Retina (tissue), 1 donor: ENCODE measurements at regions not wholly inside any gene's neighbourhood (a gene's known extent, or its start where the extent isn't known, plus 50 kb on each side); places are given as distances from the start of the nearest gene placed in this dataset.

Source experiments
- DNase-seq: peaks from one replicate; pipeline ENCODE4 v3.0.0-alpha.2; 2016

DNA sequence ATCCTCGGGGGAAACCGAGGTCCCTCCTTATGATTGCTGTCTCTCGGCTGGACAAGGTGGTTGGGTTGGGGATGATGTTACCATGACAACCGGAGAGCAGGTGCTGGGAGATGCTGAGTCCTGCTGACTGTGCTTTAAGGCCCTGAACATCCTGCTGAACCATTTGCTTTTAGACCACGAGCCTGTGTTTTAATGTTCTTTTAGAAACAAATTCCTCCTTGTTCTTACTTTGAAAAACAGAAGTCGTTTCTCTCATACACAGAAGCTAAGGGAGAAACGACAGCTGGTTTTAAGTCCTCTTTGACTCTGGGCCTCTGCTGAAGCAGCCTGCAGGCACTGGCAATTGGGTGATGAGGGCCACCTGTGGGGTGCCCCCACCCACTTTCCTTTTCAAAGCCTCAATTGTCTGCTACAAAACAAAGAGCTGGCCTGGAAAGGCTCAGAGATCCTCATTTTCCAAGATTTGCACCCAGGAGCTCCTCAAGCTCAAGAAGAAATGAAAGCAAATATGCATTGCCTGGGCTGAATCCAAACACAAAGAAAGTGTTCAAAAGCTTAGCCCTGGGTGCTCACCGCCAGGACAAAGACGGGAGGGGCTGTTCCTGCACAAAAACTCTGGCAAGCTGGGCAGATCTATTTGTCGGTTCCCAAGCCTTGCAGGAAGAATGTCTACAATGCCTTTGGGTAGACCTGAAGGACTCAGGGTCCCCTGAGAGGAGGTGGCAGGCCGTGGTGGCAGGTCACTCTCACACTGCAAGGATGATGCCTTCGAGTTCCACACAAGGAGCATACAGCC, 90.0 kb upstream of the CLMN start:
- peak; percentile 31 for DNase-seq

DNA sequence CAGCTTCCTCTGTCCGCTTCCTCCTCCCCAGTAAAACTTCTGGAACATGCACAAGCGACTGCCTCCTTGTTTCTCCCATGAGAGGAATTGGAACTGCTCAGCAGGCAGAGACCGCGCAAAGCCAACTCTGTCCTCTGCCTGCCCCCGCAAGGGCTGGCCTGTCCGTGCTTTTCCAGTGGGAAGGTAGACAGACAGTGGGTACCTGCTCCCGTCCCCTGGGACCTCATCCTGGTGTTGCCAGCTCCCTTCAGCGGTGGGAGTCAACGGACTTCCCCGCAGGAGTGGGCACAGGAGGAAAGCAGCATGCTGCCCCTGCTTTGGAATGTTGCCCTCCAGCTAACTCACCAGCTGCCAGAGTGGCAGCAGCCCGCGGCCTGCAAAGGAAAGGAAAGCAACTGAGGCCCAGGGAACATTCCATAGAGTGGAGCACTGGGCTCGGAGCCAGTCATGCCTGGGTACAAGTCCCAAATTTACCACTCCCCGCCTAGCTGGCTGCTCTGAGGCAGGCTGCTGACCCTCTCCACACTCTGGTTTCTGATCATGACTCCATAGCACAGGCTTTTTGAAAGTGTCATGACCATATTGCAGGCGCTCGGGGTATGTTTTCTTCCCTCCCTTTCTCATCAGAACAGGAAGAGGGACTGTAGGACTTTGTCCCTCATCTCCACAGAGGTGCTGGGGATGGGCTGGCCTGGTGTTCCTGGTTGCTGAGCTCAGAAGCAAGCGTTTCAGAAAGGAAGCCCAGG, 89.2 kb upstream of the CLMN start:
- peak; percentile 32 for DNase-seq

DNA sequence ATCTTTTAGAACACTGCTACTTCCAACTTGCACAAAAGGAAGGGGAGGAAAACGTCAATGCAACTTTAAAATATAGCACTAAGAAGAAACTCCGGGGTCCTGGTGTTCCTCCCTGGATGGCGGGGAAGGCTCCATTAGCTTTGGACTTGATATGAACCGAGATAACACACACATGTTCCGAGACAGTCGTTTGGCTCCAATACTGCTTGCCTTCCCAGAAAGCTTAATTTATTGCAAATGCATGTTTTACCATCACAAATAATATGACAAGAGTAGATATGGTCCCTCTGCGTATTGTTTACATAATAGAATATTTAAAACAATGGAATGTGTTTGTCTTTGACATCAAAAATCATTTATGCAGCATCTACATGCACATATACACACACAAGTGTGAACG, 87.6 kb upstream of the CLMN start:
- no peak for DNase-seq

DNA sequence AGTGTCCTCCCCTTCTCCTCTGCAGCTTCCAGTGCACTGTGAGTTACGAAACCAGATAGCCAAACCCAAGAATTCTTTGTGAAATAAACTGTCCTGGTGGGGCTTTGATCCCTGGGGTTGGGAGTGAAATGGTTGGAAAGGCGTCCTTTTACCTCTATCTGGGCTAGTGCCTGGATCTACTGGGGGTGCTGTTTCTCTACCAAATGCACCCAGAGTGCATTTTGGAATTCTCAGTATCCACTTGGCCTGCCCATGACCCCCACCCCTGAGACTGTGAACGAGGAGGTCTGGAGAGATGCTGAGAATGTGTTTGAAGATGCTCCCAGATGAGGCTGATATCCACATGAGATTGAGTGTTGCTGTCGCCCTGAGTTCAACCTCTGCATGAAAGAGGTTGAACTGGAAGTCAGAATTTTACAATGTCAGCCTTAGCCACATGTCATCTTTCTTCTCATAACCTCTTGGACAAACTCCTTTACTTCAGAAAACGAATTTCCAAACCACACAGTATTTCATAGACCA, 87.1 kb upstream of the CLMN start:
- DNase-seq: no peak

DNA sequence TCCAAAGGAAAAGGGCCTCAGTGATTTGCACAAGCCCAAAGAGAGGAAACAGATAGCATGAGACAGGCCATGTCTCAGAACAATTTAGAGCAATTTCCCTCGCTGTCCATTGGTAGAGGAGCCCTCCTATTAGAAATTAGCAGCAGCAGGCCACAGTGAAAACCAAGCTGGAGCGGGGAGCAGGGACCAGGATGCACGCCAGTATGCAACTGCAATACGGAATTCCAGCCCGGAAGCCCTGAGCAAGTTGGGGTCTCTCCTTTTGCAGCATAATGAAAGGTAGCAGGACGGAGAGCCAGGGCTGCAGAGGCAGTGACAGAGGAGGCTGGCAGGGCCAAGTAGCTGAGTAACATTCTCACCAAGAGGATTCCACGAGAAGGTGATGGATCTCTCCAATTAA, 84.9 kb upstream of the CLMN start:
- DNase-seq: no peak

DNA sequence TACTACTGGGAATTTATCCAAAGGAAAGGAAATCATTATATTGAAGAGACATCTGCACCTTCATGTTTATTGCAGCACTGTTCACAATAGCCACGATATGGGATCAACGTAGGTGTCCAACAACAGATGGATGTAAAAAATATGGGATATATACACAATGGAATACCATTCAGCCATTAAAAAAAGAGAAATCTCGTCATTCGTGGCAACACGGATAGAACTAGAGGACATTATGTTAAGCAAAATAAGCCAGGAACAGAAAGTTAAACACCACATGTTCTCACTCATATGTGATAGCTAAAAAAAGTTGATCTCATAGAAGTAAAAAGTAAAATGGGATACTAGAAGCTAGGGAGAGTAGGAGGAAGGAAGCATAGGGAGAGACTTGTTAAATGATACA, 82.9 kb upstream of the CLMN start:
- DNase-seq: no peak

DNA sequence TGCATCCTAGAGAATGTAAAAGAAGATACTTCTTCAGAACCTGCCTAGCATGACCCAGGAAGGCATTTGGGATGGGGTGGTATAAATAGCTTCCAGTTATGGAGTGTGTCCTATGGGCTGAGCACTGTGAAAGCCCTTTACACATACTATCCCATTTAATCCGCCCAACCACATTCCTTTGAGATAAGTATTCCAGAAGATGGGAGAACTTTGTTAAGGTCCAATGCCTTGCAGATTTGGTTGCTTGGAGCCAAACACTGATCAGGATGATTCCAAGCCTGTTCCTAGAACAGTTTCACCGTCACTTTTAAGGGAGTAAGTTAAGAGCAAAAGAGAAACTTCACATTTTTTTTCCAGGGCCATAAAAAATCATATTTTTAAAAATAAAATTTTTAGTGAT, 82.5 kb upstream of the CLMN start:
- DNase-seq: no peak

DNA sequence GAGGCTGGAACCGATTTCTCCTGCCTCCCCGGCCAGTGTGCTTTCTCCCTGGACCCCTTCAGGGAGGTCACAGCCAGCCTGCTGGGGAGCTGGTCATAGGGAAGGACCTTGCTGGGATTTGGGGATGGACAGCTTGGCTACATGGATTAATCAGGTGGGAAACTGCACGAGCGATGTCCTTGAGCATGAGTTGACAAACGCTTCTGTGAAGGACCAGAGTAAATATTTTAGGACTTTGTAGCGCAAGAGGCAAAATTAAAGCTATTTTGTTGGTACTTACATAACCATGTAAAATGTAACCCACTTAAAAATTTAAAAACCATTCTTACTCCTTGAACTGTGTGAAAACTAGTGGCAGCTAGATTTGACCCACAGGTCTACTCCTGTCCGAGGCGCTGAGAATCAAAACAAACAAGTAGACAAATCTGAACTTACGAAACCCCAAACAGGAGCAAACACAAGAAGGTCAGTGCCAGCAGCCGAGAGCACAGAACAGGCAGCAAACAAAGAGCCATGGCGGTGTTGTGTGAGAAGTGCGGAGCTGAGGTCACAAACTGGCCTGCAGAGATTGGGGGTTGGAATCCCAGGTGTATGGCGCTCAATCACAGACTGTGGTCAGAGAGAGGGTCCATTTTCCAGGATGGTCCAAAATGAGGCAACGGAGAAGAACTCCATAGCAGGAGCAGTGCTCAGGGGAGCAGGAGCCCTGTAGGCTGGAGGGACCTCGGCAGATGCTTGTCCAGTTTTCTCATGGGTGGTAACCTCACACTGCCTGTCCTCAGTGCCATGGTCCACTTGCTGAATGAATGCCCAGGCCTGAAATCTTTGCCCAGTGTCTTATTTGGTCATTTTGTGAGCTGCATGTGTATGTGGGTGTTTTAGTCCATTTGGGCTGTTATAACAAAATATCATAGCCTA, 79.2 kb upstream of the CLMN start:
- no peak for DNase-seq

DNA sequence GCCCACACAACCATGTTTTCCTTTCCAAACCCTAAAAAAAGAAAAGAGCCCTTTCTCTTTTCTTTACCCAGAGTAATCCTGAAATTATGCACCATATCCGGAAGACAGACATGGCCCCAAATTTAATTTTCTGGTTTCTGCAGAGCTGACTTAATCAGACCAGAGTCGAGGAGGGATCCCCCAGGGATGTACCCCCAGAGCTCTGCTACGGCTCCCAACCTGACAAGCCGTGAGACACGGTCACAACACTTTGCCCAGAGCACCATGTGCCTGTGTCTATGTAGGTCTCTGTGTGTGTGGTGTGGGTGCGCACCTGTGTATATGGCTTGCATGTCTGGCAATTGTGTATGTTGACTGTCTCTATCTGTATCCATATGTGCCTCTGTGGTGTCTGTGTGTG, 77.6 kb upstream of the CLMN start:
- DNase-seq: no peak

DNA sequence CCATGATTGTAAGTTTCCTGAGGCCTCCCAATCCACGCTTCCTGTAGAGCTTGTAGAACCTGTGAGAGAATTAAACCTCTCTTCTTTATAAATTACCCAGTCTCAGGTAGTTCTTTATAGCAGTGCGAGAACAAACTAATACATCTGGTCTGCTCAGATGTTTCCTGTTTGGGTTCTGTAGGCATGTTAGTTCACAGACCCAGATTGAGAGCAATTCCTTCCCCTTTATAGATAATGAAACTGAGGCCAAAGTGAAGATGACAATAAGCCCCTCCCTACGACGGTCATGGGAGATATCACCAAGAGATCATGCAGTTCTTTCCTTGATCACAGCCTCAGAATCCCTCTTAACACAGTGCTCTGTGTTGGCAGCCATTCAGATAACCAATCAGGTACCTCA, 76.5 kb upstream of the CLMN start:
- DNase-seq: no peak

DNA sequence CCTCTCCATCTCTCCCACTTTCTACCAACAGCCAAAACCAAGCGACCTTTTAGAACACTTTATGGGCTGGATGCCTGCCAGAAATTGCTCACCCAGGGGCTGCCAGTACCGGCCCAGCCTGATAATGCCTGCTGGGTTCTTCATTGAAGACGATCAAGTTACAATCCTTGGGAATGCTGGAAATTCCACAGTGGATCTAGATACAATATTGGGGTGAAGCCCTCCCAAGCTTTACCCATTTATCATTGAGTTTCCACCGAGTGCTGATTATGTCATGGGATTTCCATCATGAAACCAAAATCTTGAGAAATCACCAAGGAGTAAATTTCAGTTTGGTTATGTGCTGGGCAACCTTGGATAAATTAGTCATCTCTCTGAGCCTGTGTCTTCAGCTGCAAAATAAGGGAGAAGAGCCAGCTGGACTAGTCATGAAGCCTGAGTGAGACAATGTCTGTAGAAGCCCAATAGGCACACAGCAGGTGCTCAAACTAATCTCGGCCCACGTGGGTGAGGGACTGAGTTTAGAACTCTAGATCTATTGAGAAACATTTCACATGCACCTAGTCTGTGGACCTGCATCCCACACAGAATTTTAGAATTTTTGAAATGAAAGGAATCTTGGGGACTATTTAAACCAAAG, 75.5 kb upstream of the CLMN start:
- no peak for DNase-seq

DNA sequence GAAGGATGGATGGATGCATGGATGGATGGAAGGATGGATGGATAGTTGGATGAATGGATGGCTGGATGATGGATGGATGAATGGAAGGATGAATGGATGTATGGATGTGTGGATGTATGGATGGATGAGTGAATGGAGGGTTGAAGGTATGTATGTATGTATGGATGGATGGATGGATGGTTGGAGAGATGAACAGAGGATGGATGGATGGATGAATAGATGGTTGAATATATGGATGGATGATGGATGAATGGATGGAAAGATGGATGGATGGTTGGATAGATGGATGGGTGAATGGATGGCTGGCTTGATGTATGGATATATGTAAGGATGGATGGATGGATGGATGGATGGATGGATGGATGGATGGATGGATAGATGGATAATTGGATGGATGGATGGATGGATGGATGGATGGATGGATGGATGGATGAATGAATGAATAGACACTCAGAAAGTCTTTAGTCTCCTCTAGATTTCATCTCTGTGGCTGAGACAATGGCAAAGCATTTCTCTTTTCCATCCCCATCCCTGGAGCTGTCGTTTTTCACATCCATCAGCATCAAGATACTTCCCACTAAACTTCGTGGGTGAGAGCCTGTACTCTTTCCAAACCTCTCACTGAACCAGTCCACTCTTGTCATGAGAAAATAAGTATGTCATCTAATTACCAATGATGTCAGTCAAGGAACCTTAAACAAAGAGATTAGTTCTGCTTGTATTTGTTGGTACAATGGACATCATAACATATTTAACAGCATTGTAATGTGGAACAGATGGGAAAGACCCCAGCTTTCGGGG, 74.8 kb upstream of the CLMN start:
- peak; percentile 74 for DNase-seq

DNA sequence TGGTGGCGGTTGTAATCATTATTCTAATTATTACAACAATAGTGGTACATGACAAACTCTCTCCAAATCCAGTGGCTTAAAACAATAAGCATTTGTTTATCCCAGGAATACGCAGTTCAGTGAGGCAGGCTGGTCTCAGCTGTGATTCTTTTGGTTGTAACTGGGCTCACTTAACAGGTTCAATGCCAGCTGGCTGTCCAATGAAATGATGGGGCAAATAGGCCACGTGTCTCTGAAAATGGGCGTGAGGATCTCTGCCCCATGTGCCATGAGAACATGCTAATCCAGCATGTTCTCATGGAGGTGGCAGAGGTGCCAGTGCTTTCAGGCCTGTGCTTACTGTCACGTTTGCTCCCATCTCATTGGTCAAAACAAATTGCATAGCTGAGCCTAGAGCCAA, 73.1 kb upstream of the CLMN start:
- no peak for DNase-seq

DNA sequence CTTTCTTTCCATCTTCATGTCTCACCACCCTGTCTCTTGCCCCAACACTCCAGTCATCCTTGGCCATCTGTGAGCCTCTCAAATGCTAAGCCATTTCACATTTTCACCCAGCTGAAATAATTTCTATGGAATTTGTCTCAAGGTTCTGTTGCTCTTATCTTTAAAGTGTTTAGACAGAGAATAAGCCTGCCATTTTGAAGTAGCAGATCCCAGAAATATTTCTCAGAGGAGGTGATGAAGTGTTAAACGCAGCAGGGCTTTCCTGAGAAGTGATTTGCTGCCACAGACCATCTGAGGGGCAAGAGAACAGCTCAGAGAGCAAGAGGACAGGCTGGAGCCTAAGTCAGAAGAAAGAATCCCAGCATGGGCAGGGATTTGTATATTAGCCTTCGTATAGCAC, 71.6 kb upstream of the CLMN start:
- DNase-seq: no peak

DNA sequence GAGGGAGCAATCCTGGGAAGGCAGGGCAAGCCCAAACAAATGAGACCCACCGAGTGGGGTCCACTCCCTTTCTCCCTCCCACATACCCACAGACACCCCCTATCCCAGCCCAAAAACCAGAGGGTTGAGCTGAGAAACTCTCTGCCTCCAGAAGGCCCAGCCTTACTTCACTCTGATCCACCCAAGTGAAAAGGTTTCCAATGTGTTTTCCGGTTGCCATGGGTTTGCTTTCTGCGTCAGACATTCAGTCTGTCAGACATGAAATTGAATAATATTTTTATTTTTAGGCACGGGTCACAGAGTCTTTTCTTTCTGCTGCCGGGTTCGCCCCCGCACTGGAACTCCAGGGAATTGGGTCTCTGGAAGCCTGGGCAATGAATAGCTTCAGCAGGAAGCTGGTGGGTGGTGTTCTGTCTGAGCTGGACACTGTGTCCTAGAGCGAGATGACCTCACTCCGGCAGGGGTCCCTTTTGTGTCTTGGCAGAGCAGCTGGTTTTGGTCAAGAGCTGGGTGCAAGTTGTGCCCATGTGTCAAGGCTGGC, 69.8 kb upstream of the CLMN start:
- no peak for DNase-seq

DNA sequence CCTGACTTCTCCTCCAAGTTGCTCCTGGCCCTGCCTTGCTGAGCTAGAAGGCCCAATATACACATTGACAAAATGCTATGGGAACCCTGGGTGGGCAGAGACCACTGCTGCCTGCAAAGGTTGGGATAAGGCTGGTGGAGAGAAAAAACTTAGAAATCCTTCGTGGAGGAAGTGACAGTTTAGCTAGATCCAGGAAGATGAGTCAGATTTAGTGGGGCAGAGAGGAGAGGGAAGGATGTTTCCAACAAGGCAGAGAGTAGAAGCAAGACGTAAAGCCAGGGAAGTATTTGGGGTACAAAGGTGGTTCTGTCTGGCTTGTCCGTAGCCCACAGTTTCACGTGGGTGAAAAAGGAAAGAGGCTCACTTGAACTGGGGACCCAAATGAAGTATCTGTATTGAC, 69.0 kb upstream of the CLMN start:
- DNase-seq: no peak

DNA sequence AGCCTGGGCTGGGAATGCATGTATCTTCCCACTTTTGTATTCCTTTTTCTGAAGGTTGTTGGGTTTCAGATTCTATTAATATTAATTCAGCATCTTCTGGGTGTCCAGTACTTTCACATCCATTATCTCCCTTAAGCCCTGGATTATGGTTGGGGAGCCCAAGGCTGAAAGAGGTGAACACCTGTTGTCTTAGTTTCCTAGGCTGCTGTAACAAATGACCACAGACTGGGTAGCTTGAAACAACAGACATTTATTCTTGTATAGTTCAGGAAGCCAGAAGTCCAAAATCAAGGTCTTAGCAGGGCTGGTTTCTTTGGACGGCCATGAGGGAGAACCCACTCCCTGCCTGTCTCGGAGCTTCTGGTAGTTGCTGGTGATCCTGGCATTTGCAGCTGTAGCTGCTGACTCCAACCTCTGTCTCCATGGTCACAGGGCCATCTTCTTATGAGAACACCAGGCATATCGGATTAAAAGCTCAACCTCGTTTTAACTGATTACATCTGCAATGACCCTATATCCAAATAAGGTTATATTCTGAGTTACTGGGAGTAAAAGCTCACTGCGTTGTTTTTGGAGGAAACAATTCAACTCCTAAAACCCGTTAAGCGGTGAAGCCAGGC, 68.2 kb upstream of the CLMN start:
- DNase-seq: no peak

DNA sequence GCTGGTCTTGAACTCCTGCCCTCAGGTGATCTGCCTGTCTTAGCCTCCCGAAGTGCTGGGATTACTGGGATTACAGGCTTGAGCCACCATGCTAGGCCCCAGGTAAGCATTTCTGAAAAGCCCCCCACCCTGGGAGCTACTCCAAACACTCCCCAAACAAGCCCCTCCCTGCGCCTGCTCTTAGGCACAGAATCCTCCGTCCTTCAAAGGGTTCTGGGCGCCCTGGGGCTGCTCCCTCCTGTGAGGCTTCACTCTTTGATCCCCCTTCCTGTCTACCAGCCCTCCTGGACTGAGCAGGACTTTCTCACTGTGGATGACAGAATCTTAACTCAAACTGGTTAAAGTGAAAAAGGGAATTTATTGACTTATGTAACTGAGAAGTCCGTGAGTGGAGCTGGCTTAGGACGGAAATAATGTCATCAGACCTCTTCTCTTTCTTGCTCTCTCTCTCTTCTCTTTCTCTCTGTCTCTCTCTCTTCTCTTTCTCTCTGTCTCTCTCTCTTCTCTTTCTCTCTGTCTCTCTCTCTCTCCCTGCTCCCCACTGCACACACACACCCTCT, 66.9 kb upstream of the CLMN start:
- DNase-seq: no peak

DNA sequence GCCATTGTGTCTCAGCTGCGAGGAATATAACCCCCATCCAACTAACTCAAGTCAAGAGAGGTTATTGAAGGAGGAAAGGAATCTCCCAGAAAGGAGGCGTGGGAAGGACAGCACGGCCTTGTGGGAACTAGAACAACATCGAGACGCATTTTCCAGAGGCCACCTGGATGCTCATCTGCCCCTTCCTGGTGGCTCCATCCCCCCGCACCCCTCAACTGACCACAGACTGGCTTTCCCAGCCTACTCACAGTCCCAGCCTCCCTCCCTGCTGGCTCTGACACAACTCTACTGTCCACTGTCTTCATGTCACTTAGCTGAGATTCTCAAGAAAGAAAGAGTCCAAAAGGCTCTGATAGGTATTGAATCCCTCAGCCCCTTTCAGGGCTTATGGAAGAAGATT, 66.0 kb upstream of the CLMN start:
- DNase-seq: no peak

DNA sequence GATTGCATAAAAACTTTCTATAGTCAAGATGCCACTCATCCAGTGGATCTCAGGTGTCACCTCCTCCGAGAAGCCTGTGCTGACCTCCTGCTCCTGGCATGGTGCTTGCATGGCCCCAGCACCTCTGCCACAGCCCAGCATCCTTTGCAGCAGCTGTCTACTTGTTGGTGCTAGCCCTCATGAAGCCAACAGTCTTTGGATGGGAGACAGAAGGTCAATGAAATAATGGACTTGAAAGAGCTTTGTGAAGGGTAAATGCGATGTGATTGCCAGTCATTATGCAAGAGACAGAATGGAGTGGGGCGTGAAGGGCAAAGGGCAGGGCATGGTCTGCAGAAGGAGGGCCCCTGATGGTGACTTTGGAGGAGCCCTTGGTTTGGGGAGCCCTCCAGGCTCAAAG, 63.0 kb upstream of the CLMN start:
- DNase-seq: no peak

DNA sequence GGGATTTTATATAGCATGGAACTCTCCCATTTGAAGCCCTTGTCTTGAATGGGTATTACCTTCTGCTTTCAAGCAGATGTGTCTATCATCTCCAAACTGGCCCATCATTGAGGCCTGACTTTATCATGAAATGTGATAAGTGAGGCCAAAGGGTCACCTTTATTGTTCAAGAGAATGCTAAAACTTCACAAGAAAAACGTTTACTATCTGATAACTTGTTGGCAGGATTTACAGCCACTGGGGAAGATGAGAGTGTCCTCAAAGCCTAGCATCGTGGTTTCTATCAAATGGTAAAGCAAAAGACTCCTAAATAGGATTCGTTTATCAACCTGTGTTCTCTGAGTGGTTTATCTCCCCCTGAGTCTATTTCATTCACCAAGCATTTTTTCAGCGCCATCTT, 62.0 kb upstream of the CLMN start:
- DNase-seq: no peak
